ENCODE measurements at regions not wholly inside any gene's neighbourhood (a gene's known extent, or its start where the extent isn't known, plus 50 kb on each side); places are given as distances from the start of the nearest gene placed in this dataset.

DNA sequence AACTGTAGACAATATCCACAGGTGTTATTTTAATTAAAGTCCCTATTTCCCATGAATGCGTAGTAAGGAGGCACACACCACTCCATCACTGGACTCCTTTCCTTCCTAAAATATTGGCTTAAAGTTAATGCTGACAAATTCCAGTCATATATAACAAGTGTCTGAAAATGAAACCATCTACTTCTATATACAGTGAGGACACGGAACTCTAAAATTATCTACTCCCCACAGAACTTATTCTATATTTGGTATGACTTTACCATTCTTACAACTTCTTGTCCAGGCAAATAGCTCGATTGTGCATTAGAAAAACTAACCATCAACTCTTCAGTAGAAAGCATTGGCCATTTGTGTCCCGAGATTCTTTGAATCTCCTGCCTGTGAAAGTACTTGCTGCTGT lies 1560.2 kb downstream of the EFNB2 start:
- Histone ChIP-seq H3K9me3 (ENCODE audit: control insufficient read depth in 1 of 2, insufficient read depth in 1 of 2, low read depth in 1 of 2, low read length in 2 of 2) (no peaks in the 10 kb centered on the region), H3K27me3 (ENCODE audit: insufficient read depth, low read length) (no peaks in the 10 kb centered on the region), H3K27ac (ENCODE audit: low read depth, low read length) (no peak overlapping the region), H3K9me2 (ENCODE audit: insufficient read depth) (no peaks in the 10 kb centered on the region), H3K4me1 (ENCODE audit: control insufficient read depth in 1 of 2, insufficient read depth in 2 of 2, low read length in 2 of 2) (no peaks in the 10 kb centered on the region), H3K36me3 (ENCODE audit: control insufficient read depth in 1 of 2, insufficient read depth in 2 of 2, low read length in 2 of 2) (no peaks in the 10 kb centered on the region), H3K79me2 (ENCODE audit: insufficient read depth, low read length) (no peaks in the 10 kb centered on the region), H2AFZ (ENCODE audit: low read depth, low read length, poor library complexity, severe bottlenecking) (no peak overlapping the region), H4K20me1 (ENCODE audit: insufficient read depth) (no peaks in the 10 kb centered on the region), H3K9ac (ENCODE audit: low read length) (no peak overlapping the region), H3K4me3 (replicated peaks in 1 of 2; ENCODE audit: low read depth in 1 of 2, low read length in 2 of 2) (no peak overlapping the region), H3K4me2 (ENCODE audit: low read length) (no peak overlapping the region)
- ATAC-seq (no peak), DNase-seq (ENCODE audit: low read depth, low spot score) (no peak)
- intact Hi-C loops (cut with micrococcal nuclease), result no loop called here
- TF ChIP-seq EZH2 (IDR thresholded peaks at IDR 0.05), result no peak
- TF ChIP-seq POLR2A (IDR thresholded peaks at IDR 0.05; ENCODE audit: borderline replicate concordance, extremely low read depth, insufficient read depth, insufficient read length), result no peak
- TF ChIP-seq JUND (IDR thresholded peaks at IDR 0.05), result no peak
- TF ChIP-seq ZFX (IDR thresholded peaks at IDR 0.05), result no peak
- TF ChIP-seq, protein P1, sequence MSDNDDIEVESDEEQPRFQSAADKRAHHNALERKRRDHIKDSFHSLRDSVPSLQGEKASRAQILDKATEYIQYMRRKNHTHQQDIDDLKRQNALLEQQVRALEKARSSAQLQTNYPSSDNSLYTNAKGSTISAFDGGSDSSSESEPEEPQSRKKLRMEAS (IDR thresholded peaks at IDR 0.05), result no peak
- TF ChIP-seq, protein P2, sequence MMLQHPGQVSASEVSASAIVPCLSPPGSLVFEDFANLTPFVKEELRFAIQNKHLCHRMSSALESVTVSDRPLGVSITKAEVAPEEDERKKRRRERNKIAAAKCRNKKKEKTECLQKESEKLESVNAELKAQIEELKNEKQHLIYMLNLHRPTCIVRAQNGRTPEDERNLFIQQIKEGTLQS (IDR thresholded peaks at IDR 0.05), result no peak
- TF ChIP-seq CBX3 (IDR thresholded peaks at IDR 0.05; ENCODE audit: low read depth), result no peak
- TF ChIP-seq SP1 (IDR thresholded peaks at IDR 0.05; ENCODE audit: low read depth), result no peak
- no peak for TF ChIP-seq SIN3A (IDR thresholded peaks at IDR 0.05; ENCODE audit: low read depth)
- TF ChIP-seq RAD21 (IDR thresholded peaks at IDR 0.05; ENCODE audit: low read depth), result no peak
- TF ChIP-seq, protein P3, sequence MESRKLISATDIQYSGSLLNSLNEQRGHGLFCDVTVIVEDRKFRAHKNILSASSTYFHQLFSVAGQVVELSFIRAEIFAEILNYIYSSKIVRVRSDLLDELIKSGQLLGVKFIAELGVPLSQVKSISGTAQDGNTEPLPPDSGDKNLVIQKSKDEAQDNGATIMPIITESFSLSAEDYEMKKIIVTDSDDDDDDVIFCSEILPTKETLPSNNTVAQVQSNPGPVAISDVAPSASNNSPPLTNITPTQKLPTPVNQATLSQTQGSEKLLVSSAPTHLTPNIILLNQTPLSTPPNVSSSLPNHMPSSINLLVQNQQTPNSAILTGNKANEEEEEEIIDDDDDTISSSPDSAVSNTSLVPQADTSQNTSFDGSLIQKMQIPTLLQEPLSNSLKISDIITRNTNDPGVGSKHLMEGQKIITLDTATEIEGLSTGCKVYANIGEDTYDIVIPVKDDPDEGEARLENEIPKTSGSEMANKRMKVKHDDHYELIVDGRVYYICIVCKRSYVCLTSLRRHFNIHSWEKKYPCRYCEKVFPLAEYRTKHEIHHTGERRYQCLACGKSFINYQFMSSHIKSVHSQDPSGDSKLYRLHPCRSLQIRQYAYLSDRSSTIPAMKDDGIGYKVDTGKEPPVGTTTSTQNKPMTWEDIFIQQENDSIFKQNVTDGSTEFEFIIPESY (IDR thresholded peaks at IDR 0.05; ENCODE audit: extremely low read depth, insufficient replicate concordance, low read length), result no peak
- ChIA-PET POLR2A (no interaction called here), RAD21 (ENCODE audit: low non-redundant PET in 1 of 2, low total read pairs in 2 of 2, uncharacterized antibody in 2 of 2, unreplicated experiment in 2 of 2) (no interaction called here), CTCF (no interaction called here)
- BruUV-seq (replicated peaks), result no TSS peak

Measured in HCT116 (cell line).